HUES48 (cell line): ENCODE measurements at regions not wholly inside any gene's neighbourhood (a gene's known extent, or its start where the extent isn't known, plus 50 kb on each side); places are given as distances from the start of the nearest gene placed in this dataset.
"Not testable (repeated sequence)": the region's sequence is repeated elsewhere in the genome, so short reads cannot be mapped to it uniquely, and the experiment has no call there.

Source experiments
- H3K27ac ChIP-seq: one replicate; pipeline ENCODE4 v1.7.0; 2013; ENCODE audit warnings: low read depth, low read length, inconsistent platforms
- H3K27me3 ChIP-seq: 2 replicates; pipeline ENCODE4 v1.6.1; 2013; ENCODE audit warnings: mild to moderate bottlenecking, low read length; ENCODE audit not compliant: control insufficient read depth, insufficient read depth
- H3K36me3 ChIP-seq: 2 replicates; pipeline ENCODE4 v1.6.1; 2013; ENCODE audit warnings: low read length; ENCODE audit not compliant: control insufficient read depth, insufficient read depth
- H3K4me1 ChIP-seq: 2 replicates; pipeline ENCODE4 v1.6.1; 2013; ENCODE audit warnings: mild to moderate bottlenecking, low read length; ENCODE audit not compliant: control insufficient read depth, insufficient read depth
- H3K4me3 ChIP-seq: 2 replicates; pipeline ENCODE4 v1.5.1; 2013; ENCODE audit warnings: mild to moderate bottlenecking, low read depth, low read length
- H3K9ac ChIP-seq: 2 replicates; pipeline ENCODE4 v1.6.1; 2013; ENCODE audit warnings: mild to moderate bottlenecking, low read depth, low read length, moderate library complexity
- H3K9me3 ChIP-seq: 2 replicates; pipeline ENCODE4 v1.6.1; 2013; ENCODE audit warnings: low read length; ENCODE audit not compliant: control insufficient read depth, insufficient read depth

GRCh38 chr7:69243016-69243415 is 355.3 kb upstream of the AUTS2 start:
- no peaks in the 10 kb centered on the region for H3K36me3 ChIP-seq
- H3K9me3 ChIP-seq: no peaks in the 10 kb centered on the region
- H3K27me3 ChIP-seq: peaks cover 30% of the 10 kb centered on the region
- no peak overlapping the region for H3K9ac ChIP-seq
- H3K4me1 ChIP-seq: no peaks in the 10 kb centered on the region
- no peak overlapping the region for H3K4me3 ChIP-seq
- no peak overlapping the region for H3K27ac ChIP-seq

- no peaks in the 10 kb centered on the region for H3K4me1 ChIP-seq
- no peaks in the 10 kb centered on the region for H3K9me3 ChIP-seq
- H3K27me3 ChIP-seq: peaks cover 16% of the 10 kb centered on the region
- no peak overlapping the region for H3K27ac ChIP-seq
- no peaks in the 10 kb centered on the region for H3K36me3 ChIP-seq
- no peak overlapping the region for H3K9ac ChIP-seq
- H3K4me3 ChIP-seq: no peak overlapping the region
Measured at GRCh38 chr7:69244701-69245100, 353.6 kb upstream of the AUTS2 start.

- Histone ChIP-seq H3K36me3 (no peaks in the 10 kb centered on the region), H3K9me3 (no peaks in the 10 kb centered on the region), H3K4me1 (no peaks in the 10 kb centered on the region), H3K27me3 (peaks cover 14% of the 10 kb centered on the region), H3K9ac (no peak overlapping the region), H3K27ac (peak overlapping the region; percentile 35), H3K4me3 (no peak overlapping the region)
Measured at GRCh38 chr7:69245646-69246045, 352.6 kb upstream of the AUTS2 start.

GRCh38 chr7:69246758-69247157 is 351.5 kb upstream of the AUTS2 start:
- Histone ChIP-seq H3K27me3 (peaks cover 8% of the 10 kb centered on the region), H3K4me1 (no peaks in the 10 kb centered on the region), H3K9me3 (no peaks in the 10 kb centered on the region), H3K9ac (no peak overlapping the region), H3K36me3 (no peaks in the 10 kb centered on the region), H3K27ac (no peak overlapping the region), H3K4me3 (no peak overlapping the region)

GRCh38 chr7:69248382-69248828 is 349.9 kb upstream of the AUTS2 start:
- not testable (repeated sequence) for H3K9ac ChIP-seq, H3K9me3 ChIP-seq, H3K27ac ChIP-seq

GRCh38 chr7:69250958-69251357 is 347.3 kb upstream of the AUTS2 start:
- Histone ChIP-seq H3K36me3 (no peaks in the 10 kb centered on the region), H3K9me3 (no peaks in the 10 kb centered on the region), H3K27ac (no peak overlapping the region), H3K9ac (no peak overlapping the region), H3K4me3 (no peak overlapping the region), H3K27me3 (no peaks in the 10 kb centered on the region), H3K4me1 (no peaks in the 10 kb centered on the region)

More at GRCh38 chr7:69248382-69248828, 349.9 kb upstream of the AUTS2 start:
- not testable (repeated sequence) for H3K4me3 ChIP-seq, H3K27me3 ChIP-seq, H3K36me3 ChIP-seq, H3K4me1 ChIP-seq

- Histone ChIP-seq H3K4me3 (no peak overlapping the region), H3K27me3 (no peaks in the 10 kb centered on the region), H3K36me3 (no peaks in the 10 kb centered on the region), H3K4me1 (no peaks in the 10 kb centered on the region), H3K27ac (no peak overlapping the region), H3K9me3 (no peaks in the 10 kb centered on the region), H3K9ac (no peak overlapping the region)
Measured at GRCh38 chr7:69254643-69255042, 343.6 kb upstream of the AUTS2 start.

GRCh38 chr7:69256634-69257081 is 341.6 kb upstream of the AUTS2 start:
- H3K27me3 ChIP-seq: no peaks in the 10 kb centered on the region
- no peak overlapping the region for H3K27ac ChIP-seq
- no peaks in the 10 kb centered on the region for H3K4me1 ChIP-seq
- H3K9me3 ChIP-seq: no peaks in the 10 kb centered on the region
- H3K36me3 ChIP-seq: no peaks in the 10 kb centered on the region
- no peak overlapping the region for H3K4me3 ChIP-seq
- H3K9ac ChIP-seq: no peak overlapping the region

- no peaks in the 10 kb centered on the region for H3K9me3 ChIP-seq
- H3K4me3 ChIP-seq: no peak overlapping the region
- H3K9ac ChIP-seq: no peak overlapping the region
- no peaks in the 10 kb centered on the region for H3K36me3 ChIP-seq
- no peaks in the 10 kb centered on the region for H3K27me3 ChIP-seq
- H3K4me1 ChIP-seq: no peaks in the 10 kb centered on the region
- H3K27ac ChIP-seq: no peak overlapping the region
Measured at GRCh38 chr7:69257592-69257991, 340.7 kb upstream of the AUTS2 start.

GRCh38 chr7:69259445-69259844 is 338.8 kb upstream of the AUTS2 start:
- Histone ChIP-seq H3K9ac (no peak overlapping the region), H3K9me3 (no peaks in the 10 kb centered on the region), H3K4me1 (no peaks in the 10 kb centered on the region), H3K4me3 (no peak overlapping the region), H3K36me3 (no peaks in the 10 kb centered on the region), H3K27ac (no peak overlapping the region), H3K27me3 (no peaks in the 10 kb centered on the region)

GRCh38 chr7:69260023-69260422 is 338.3 kb upstream of the AUTS2 start:
- H3K4me3 ChIP-seq: no peak overlapping the region
- H3K27ac ChIP-seq: no peak overlapping the region
- no peak overlapping the region for H3K9ac ChIP-seq
- no peaks in the 10 kb centered on the region for H3K36me3 ChIP-seq
- H3K9me3 ChIP-seq: no peaks in the 10 kb centered on the region
- no peaks in the 10 kb centered on the region for H3K27me3 ChIP-seq
- H3K4me1 ChIP-seq: no peaks in the 10 kb centered on the region

GRCh38 chr7:69263550-69263949 is 334.7 kb upstream of the AUTS2 start:
- Histone ChIP-seq H3K27ac (no peak overlapping the region), H3K4me1 (no peaks in the 10 kb centered on the region), H3K27me3 (no peaks in the 10 kb centered on the region), H3K9ac (no peak overlapping the region), H3K36me3 (no peaks in the 10 kb centered on the region), H3K9me3 (no peaks in the 10 kb centered on the region), H3K4me3 (no peak overlapping the region)
